G401 (cell line): ENCODE measurements at regions not wholly inside any gene's neighbourhood (a gene's known extent, or its start where the extent isn't known, plus 50 kb on each side); places are given as distances from the start of the nearest gene placed in this dataset.
"Not testable (repeated sequence)": the region's sequence is repeated elsewhere in the genome, so short reads cannot be mapped to it uniquely, and the experiment has no call there.

Experiments used
- DNase-seq: peaks from one replicate; pipeline ENCODE4 v3.0.0-alpha.2; 2015; ENCODE audit warnings: low spot score
- in situ Hi-C: cut with HindIII; loops from 2 replicates; pipeline ENCODE4 v1.10.0; 2016; ENCODE audit warnings: low sequenced_read_pairs, mixed read lengths

- DNase-seq = no peak
- in situ Hi-C loops = no loop called here
Observed at GRCh38 chr11:109040303-109040702, 375.4 kb downstream of the DDX10 start.

GRCh38 chr11:109041876-109042275, 377.0 kb downstream of the DDX10 start:
- in situ Hi-C loops = no loop called here

GRCh38 chr11:109043315-109043714, 378.4 kb downstream of the DDX10 start:
- in situ Hi-C loops = no loop called here
- no peak for DNase-seq

More at GRCh38 chr11:109041876-109042275, 377.0 kb downstream of the DDX10 start:
- no peak for DNase-seq

- in situ Hi-C loops = no loop called here
- DNase-seq = no peak
Observed at GRCh38 chr11:109046284-109046992, 375.6 kb upstream of the C11orf87 start.

GRCh38 chr11:109048098-109048497, 373.9 kb upstream of the C11orf87 start:
- in situ Hi-C loops = no loop called here
- DNase-seq = no peak

- DNase-seq = no peak
- in situ Hi-C loops = no loop called here
Observed at GRCh38 chr11:109051200-109051599, 370.8 kb upstream of the C11orf87 start.

- in situ Hi-C loops = no loop called here
- no peak for DNase-seq
Observed at GRCh38 chr11:109059402-109059801, 362.6 kb upstream of the C11orf87 start.

- in situ Hi-C loops = no loop called here
Observed at GRCh38 chr11:109061394-109061793, 360.6 kb upstream of the C11orf87 start.

GRCh38 chr11:109062445-109062844, 359.5 kb upstream of the C11orf87 start:
- DNase-seq = no peak
- in situ Hi-C loops = no loop called here

More at GRCh38 chr11:109061394-109061793, 360.6 kb upstream of the C11orf87 start:
- DNase-seq = no peak

GRCh38 chr11:109062871-109063270, 359.1 kb upstream of the C11orf87 start:
- in situ Hi-C loops = no loop called here
- no peak for DNase-seq

GRCh38 chr11:109064618-109065311, 357.2 kb upstream of the C11orf87 start:
- DNase-seq, in situ Hi-C loops: not testable (repeated sequence)

GRCh38 chr11:109071262-109071661, 350.7 kb upstream of the C11orf87 start:
- in situ Hi-C loops = no loop called here
- DNase-seq = no peak

- peak; percentile 98 for DNase-seq
- in situ Hi-C loops = no loop called here
Observed at GRCh38 chr11:109071712-109072524, 350.1 kb upstream of the C11orf87 start.

GRCh38 chr11:109073032-109073822, 348.8 kb upstream of the C11orf87 start:
- DNase-seq = no peak
- in situ Hi-C loops = no loop called here

- no peak for DNase-seq
- in situ Hi-C loops = no loop called here
Observed at GRCh38 chr11:109075976-109076375, 346.0 kb upstream of the C11orf87 start.

GRCh38 chr11:109076870-109077269, 345.1 kb upstream of the C11orf87 start:
- no peak for DNase-seq
- in situ Hi-C loops = no loop called here

GRCh38 chr11:109077291-109077920, 344.6 kb upstream of the C11orf87 start:
- in situ Hi-C loops = no loop called here
- DNase-seq = no peak

- DNase-seq = peak; percentile 91
- in situ Hi-C loops = no loop called here
Observed at GRCh38 chr11:109085708-109086373, 336.1 kb upstream of the C11orf87 start.
